ENCODE measurements at regions not wholly inside any gene's neighbourhood (a gene's known extent, or its start where the extent isn't known, plus 50 kb on each side); places are given as distances from the start of the nearest gene placed in this dataset.

DNA sequence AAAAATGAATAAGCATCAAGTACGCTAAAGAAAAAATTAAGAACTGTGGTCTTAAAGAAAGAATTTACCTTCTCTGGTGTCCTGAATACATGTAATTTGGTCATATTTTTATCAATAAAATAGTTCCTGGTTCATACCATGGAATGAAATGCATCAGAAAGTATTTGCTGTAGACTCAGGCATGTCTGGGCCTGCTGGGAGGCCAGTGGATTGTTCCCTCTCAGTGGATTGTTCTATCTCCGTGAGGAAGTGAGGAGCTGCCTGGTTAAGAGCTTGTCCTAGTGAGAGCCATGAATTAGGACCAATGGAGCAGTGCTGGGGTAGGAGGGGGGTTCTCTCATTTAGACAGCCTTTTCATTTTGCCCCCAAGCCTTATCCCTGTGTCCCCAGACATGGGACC is 211.7 kb upstream of the HABP2 start:
- Histone ChIP-seq H3K4me1 (no peaks in the 10 kb centered on the region), H3K27me3 (no peaks in the 10 kb centered on the region), H3K27ac (no peak overlapping the region), H3K9me3 (no peaks in the 10 kb centered on the region), H3K4me3 (no peak overlapping the region), H3K36me3 (no peaks in the 10 kb centered on the region)
- DNase-seq (ENCODE audit: low spot score in 2 of 2), result no peak
- TF ChIP-seq, protein P1, sequence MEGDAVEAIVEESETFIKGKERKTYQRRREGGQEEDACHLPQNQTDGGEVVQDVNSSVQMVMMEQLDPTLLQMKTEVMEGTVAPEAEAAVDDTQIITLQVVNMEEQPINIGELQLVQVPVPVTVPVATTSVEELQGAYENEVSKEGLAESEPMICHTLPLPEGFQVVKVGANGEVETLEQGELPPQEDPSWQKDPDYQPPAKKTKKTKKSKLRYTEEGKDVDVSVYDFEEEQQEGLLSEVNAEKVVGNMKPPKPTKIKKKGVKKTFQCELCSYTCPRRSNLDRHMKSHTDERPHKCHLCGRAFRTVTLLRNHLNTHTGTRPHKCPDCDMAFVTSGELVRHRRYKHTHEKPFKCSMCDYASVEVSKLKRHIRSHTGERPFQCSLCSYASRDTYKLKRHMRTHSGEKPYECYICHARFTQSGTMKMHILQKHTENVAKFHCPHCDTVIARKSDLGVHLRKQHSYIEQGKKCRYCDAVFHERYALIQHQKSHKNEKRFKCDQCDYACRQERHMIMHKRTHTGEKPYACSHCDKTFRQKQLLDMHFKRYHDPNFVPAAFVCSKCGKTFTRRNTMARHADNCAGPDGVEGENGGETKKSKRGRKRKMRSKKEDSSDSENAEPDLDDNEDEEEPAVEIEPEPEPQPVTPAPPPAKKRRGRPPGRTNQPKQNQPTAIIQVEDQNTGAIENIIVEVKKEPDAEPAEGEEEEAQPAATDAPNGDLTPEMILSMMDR (IDR thresholded peaks at IDR 0.05), result no peak
- intact Hi-C loops (cut with DNase I), result no loop called here

DNA sequence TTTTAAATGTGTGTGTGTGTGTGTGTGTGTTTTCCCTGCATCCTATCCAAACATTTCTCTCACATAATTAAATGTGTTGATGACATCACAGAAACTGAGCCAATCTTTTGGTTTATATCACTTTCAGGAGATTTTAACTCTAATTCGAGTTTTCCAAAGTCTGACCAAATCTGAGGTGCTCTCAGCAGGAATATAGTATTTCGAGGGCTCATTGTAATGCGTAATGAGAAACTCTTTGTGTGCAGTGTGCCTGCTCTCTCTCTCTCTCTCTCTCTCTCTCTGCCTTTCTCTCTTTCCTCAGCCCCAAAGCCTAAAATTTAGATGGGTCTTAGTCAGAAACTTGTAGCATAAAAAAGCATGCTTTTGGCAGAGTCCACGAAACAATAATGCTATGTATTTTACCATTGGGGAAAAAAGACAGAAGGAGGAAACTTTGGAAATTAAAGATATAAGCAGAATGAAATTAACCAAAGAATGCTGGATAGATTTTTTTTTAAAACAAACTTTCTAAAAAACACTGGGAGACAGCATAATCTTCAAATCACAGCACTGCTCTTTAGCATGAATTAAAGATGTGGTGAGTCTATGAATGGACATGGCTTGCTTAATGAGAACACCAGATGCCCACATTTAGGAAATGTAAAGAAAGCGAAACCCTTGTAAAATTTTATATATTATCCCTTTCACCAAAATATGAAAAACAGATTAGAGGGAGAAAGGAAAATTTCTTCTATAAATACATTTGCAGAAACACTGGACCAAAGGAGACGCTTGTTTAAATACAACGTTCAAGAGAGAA is 206.8 kb upstream of the HABP2 start:
- intact Hi-C loops (cut with DNase I), result no loop called here
- TF ChIP-seq, protein P1 (IDR thresholded peaks at IDR 0.05), result no peak
- H3K4me1 ChIP-seq, result peaks cover 4 to 9% of the 10 kb centered on the region in 2 donors
- H3K4me3 ChIP-seq, result no peak overlapping the region
- DNase-seq (ENCODE audit: low spot score in 2 of 2), result no peak
- H3K36me3 ChIP-seq, result no peaks in the 10 kb centered on the region
- H3K27ac ChIP-seq, result no peak overlapping the region
- no peaks in the 10 kb centered on the region for H3K9me3 ChIP-seq
- no peaks in the 10 kb centered on the region for H3K27me3 ChIP-seq

DNA sequence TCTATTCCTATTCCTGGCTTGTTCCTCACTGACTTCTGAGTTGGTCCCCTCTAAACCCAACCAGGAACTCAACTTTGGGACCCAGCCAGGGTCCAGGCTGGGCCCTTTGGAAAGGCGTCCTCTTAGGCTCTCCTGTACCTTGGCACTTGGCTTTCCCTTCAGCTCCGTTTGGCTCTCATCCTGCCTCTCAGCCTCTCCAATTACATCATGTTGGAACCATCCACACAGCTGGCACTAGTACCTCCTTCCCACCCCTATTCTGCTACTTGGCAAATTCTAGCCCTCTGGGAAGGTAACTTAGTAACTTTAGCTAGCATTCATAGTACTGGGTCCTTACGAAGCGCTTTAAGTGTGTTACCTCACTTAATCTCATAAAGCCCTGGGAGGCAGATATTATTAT is 205.3 kb upstream of the HABP2 start:
- Histone ChIP-seq H3K27ac (peak overlapping the region; percentile 28 to 35), H3K36me3 (no peaks in the 10 kb centered on the region), H3K4me1 (peaks cover 4 to 9% of the 10 kb centered on the region in 2 donors), H3K9me3 (no peaks in the 10 kb centered on the region), H3K4me3 (no peak overlapping the region), H3K27me3 (no peaks in the 10 kb centered on the region)
- peak in 1 of 2 donors; percentile 82 for DNase-seq (ENCODE audit: low spot score in 2 of 2)
- intact Hi-C loops (cut with DNase I), result no loop called here
- TF ChIP-seq, protein P1 (IDR thresholded peaks at IDR 0.05), result no peak

DNA sequence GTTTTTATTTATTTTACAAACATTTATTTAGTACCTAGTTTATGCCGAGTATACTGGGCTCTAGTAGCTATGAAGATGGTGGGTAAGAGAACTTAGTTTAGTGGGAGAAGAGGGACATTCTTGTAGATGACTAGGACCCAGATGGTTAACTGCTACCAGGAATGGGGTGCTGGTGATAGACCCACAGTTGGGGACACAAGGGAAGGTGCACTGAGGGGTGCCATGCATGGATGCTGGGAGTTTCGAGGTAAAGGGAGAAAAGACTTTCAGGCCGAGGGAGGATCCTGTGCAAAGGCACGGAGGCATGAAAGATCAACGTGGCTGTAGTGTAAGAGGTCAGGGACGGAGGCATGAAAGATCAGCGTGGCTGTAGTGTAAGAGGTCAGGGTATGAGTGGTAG is 204.2 kb upstream of the HABP2 start:
- H3K36me3 ChIP-seq, result no peaks in the 10 kb centered on the region
- DNase-seq (ENCODE audit: low spot score in 2 of 2), result no peak
- no peak overlapping the region for H3K4me3 ChIP-seq
- peaks cover 4 to 9% of the 10 kb centered on the region in 2 donors for H3K4me1 ChIP-seq
- no peak overlapping the region for H3K27ac ChIP-seq
- no peaks in the 10 kb centered on the region for H3K27me3 ChIP-seq
- intact Hi-C loops (cut with DNase I), result no loop called here
- no peaks in the 10 kb centered on the region for H3K9me3 ChIP-seq
- TF ChIP-seq, protein P1 (IDR thresholded peaks at IDR 0.05), result no peak

DNA sequence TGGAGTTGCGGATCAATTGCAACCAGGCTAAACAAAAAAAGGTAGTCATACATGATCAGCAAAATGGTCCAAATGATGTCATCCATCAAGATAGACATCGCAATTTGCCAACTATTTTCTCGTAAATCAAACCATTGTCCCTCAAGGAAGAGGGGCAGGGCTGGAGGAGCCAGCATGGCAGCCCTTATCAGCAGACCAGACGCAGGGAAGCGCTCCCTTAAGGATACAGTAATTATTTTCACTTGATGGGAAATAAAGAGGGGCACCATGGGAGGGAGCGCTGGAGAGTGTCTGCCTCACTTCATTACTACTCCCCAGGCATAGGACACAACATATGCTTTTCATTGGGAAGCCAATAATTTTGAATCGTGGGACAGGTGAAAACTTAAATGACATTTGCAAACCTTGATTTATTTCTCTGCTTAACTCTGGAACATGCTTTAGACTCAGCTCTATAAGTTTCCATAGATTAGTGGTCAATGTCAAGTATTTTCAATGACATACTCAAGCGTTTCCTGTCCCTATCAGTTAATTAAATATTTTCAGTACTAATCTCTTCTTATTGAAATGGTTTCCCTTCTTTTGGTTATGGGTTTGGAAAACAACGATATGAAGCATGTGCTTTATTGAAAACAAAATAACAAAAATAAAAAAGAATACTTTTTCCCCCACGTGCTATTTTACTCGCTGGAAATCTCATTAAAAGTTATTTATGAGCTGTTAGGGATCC is 202.4 kb upstream of the HABP2 start:
- Histone ChIP-seq H3K4me3 (no peak overlapping the region), H3K9me3 (no peaks in the 10 kb centered on the region), H3K4me1 (peaks cover 4 to 9% of the 10 kb centered on the region in 2 donors), H3K27ac (no peak overlapping the region), H3K27me3 (no peaks in the 10 kb centered on the region), H3K36me3 (no peaks in the 10 kb centered on the region)
- TF ChIP-seq, protein P1 (IDR thresholded peaks at IDR 0.05), result no peak
- intact Hi-C loops (cut with DNase I), result no loop called here
- no peak for DNase-seq (ENCODE audit: low spot score in 2 of 2)
